OCI-LY7 (cell line): ENCODE measurements at regions not wholly inside any gene's neighbourhood (a gene's known extent, or its start where the extent isn't known, plus 50 kb on each side); places are given as distances from the start of the nearest gene placed in this dataset.

Experiments used
- BruUV-seq: library from RNA; stranded (reverse); fragments of 400-500 nt; replicated peaks from 2 replicates; lab custom pipeline; 2021; lab: Mats Ljungman, UMichigan
- CTCF ChIA-PET: fragments of 300-600 bp; sonication (Branson Sonifier 250); formaldehyde crosslinking; loops from one replicate; lab custom pipeline; 2022; ENCODE audit warnings: antibody characterized with exemption; ENCODE audit not compliant: unreplicated experiment; lab: Charles Lee
- POLR2A ChIA-PET: fragments of 300-600 bp; sonication (Branson Sonifier 250); formaldehyde crosslinking; loops from one replicate; lab custom pipeline; 2022; ENCODE audit warnings: antibody characterized with exemption; lab: Charles Lee
- DNase-seq: peaks from one replicate; pipeline ENCODE4 v3.0.0-alpha.2; 2015; ENCODE audit warnings: low spot score
- H2AFZ ChIP-seq: fragments of 200-600 bp; sonication (generic), shearing (Covaris generic); 2 replicates; pipeline ENCODE4 v1.6.1; 2014; ENCODE audit warnings: mild to moderate bottlenecking, antibody characterized with exemption, low read length, moderate library complexity
- H3K27ac ChIP-seq: fragments of 200-600 bp; sonication (generic); 2 replicates; pipeline ENCODE4 v1.5.1; 2014; ENCODE audit warnings: mixed run types, low read depth, mild to moderate bottlenecking, moderate library complexity, low read length, inconsistent platforms; ENCODE audit not compliant: poor library complexity, severe bottlenecking
- H3K36me3 ChIP-seq: fragments of 200-600 bp; sonication (generic); 2 replicates; pipeline ENCODE4 v1.6.1; 2014; ENCODE audit warnings: mild to moderate bottlenecking, antibody characterized with exemption, low read length, moderate library complexity, mixed read lengths; ENCODE audit not compliant: insufficient read depth
- H3K4me1 ChIP-seq: fragments of 200-600 bp; sonication (generic); 2 replicates; pipeline ENCODE4 v1.5.1; 2014; ENCODE audit warnings: mild to moderate bottlenecking, low read length; ENCODE audit not compliant: insufficient read depth, poor library complexity, severe bottlenecking
- H3K4me2 ChIP-seq: fragments of 200-600 bp; sonication (generic); 2 replicates; pipeline ENCODE4 v1.6.1; 2014; ENCODE audit warnings: mild to moderate bottlenecking, low read length
- H3K4me3 ChIP-seq: fragments of 200-600 bp; sonication (generic); 2 replicates; pipeline ENCODE4 v1.5.1; 2014; ENCODE audit warnings: mild to moderate bottlenecking, low read depth, low read length; ENCODE audit not compliant: poor library complexity, severe bottlenecking
- H3K79me2 ChIP-seq: fragments of 200-600 bp; sonication (generic); 2 replicates; pipeline ENCODE4 v1.6.1; 2016; ENCODE audit warnings: low read depth, mild to moderate bottlenecking, low read length, moderate library complexity, mixed read lengths; ENCODE audit not compliant: insufficient read depth
- H3K9me2 ChIP-seq: fragments of 200-600 bp; sonication (generic); 2 replicates; pipeline ENCODE4 v1.6.1; 2016; ENCODE audit warnings: mild to moderate bottlenecking, low read length, mixed read lengths; ENCODE audit not compliant: insufficient read depth
- H3K9me3 ChIP-seq: fragments of 200-600 bp; sonication (generic); 2 replicates; pipeline ENCODE4 v1.6.1; 2014; ENCODE audit warnings: mild to moderate bottlenecking, mixed run types, low read length, mixed read lengths
- H4K20me1 ChIP-seq: fragments of 200-600 bp; sonication (generic); 2 replicates; pipeline ENCODE4 v1.6.1; 2014; ENCODE audit warnings: mild to moderate bottlenecking, antibody characterized with exemption, low read length, moderate library complexity, mixed read lengths; ENCODE audit not compliant: insufficient read depth
- CTCF ChIP-seq: fragments of 200-600 bp; sonication (generic); conservative IDR thresholded peaks from 2 replicates; pipeline ENCODE4 v1.5.1; 2014; ENCODE audit warnings: mild to moderate bottlenecking, antibody characterized with exemption, low read length, moderate library complexity, mixed read lengths
- EZH2phosphoT487 ChIP-seq: fragments of 200-600 bp; sonication (generic); IDR thresholded peaks from 2 replicates; pipeline ENCODE4 v1.6.1; 2018; ENCODE audit warnings: low read depth, borderline replicate concordance, mild to moderate bottlenecking, mixed run types, antibody characterized with exemption, low read length, moderate library complexity, mixed read lengths
- intact Hi-C: fragments of 100-400 bp; cut with micrococcal nuclease; formaldehyde crosslinking; loops from one replicate; pipeline ENCODE4 v1.10.0; 2022; ENCODE audit not compliant: unreplicated experiment

- TF ChIP-seq EZH2phosphoT487: no peak
- TF ChIP-seq CTCF: no peak
- ChIA-PET POLR2A (no interaction called here), CTCF (no interaction called here)
- intact Hi-C loops: no loop called here
- no peak overlapping the region for H2AFZ ChIP-seq
- H3K27ac ChIP-seq: no peak overlapping the region
- no peak overlapping the region for H3K4me2 ChIP-seq
- no peaks in the 10 kb centered on the region for H4K20me1 ChIP-seq
- no TSS peak for BruUV-seq
- H3K36me3 ChIP-seq: no peaks in the 10 kb centered on the region
- no peaks in the 10 kb centered on the region for H3K9me2 ChIP-seq
- H3K9me3 ChIP-seq: no peaks in the 10 kb centered on the region
- no peaks in the 10 kb centered on the region for H3K4me1 ChIP-seq
- DNase-seq: no peak
- H3K4me3 ChIP-seq: no peak overlapping the region
- H3K79me2 ChIP-seq: no peaks in the 10 kb centered on the region
These were observed 354.0 kb upstream of the NRP1 start for GRCh38 chr10:33688506-33688905.

GRCh38 chr10:33684211-33684611 is 349.7 kb upstream of the NRP1 start:
- no peak overlapping the region for H3K4me2 ChIP-seq
- TF ChIP-seq CTCF: no peak
- no peak overlapping the region for H3K4me3 ChIP-seq
- no peak overlapping the region for H3K27ac ChIP-seq
- no TSS peak for BruUV-seq
- H3K9me2 ChIP-seq: no peaks in the 10 kb centered on the region
- DNase-seq: no peak
- no peaks in the 10 kb centered on the region for H4K20me1 ChIP-seq
- no peaks in the 10 kb centered on the region for H3K79me2 ChIP-seq
- H3K36me3 ChIP-seq: no peaks in the 10 kb centered on the region
- no peaks in the 10 kb centered on the region for H3K9me3 ChIP-seq
- CTCF ChIA-PET: no interaction called here
- no peaks in the 10 kb centered on the region for H3K4me1 ChIP-seq
- H2AFZ ChIP-seq: no peak overlapping the region
- POLR2A ChIA-PET: no interaction called here
- intact Hi-C loops: no loop called here

DNA sequence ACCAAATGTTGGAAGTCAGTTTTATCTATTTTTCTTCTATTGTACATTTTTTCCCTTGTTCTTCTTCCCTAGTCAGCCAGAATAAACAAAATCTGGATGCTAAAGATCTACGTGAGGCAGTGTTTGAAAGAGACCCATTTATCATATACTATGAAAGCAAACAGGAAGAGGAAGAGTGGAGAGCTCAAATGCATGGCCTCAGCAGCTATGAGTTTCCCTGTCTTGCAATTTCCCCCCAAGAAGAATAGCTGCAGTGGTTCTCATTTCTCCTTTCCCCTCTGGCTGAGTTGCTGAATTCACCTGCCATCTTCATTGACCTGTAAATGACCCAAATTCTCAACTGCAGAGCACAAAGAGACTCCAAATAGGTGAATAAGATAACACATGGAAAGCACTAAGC is 347.1 kb upstream of the NRP1 start:
- Histone ChIP-seq H3K9me2 (no peaks in the 10 kb centered on the region), H3K27ac (no peak overlapping the region), H3K4me1 (no peaks in the 10 kb centered on the region), H4K20me1 (no peaks in the 10 kb centered on the region), H3K4me3 (no peak overlapping the region), H3K9me3 (no peaks in the 10 kb centered on the region), H3K4me2 (no peak overlapping the region), H2AFZ (no peak overlapping the region), H3K36me3 (no peaks in the 10 kb centered on the region), H3K79me2 (no peaks in the 10 kb centered on the region)
- BruUV-seq: no TSS peak
- no peak for DNase-seq
- CTCF ChIA-PET: no interaction called here
- intact Hi-C loops: no loop called here
- TF ChIP-seq EZH2phosphoT487 (no peak), CTCF (no peak)
- POLR2A ChIA-PET: interaction anchor here (1.0 kb wide), 1 partner anchor 10 kb away, joined by 3 read pairs; no protein-coding TSS in a partner anchor
